Neural cell (in vitro differentiated cells): ENCODE measurements at regions not wholly inside any gene's neighbourhood (a gene's known extent, or its start where the extent isn't known, plus 50 kb on each side); places are given as distances from the start of the nearest gene placed in this dataset.

ENCODE experiments used
- POLR2AphosphoS5 ChIP-seq: IDR thresholded peaks from 2 replicates; pipeline ENCODE4 v1.6.1; 2012
- SMC3 ChIP-seq: fragments of 450-650 bp; conservative IDR thresholded peaks from 2 replicates; pipeline ENCODE4 v1.6.1; 2014; ENCODE audit warnings: antibody characterized with exemption, mild to moderate bottlenecking, moderate library complexity; ENCODE audit not compliant: poor library complexity
- TF ChIP-seq, protein P1 (sequence below): fragments of 450-650 bp; IDR thresholded peaks from 2 replicates; pipeline ENCODE4 v1.5.1; 2014; ENCODE audit warnings: antibody characterized with exemption, mild to moderate bottlenecking, moderate library complexity; ENCODE audit not compliant: poor library complexity, severe bottlenecking

GRCh38 chr10:36720895-36721294 lies 404.5 kb upstream of the ANKRD30A start:
- TF ChIP-seq, protein P1, sequence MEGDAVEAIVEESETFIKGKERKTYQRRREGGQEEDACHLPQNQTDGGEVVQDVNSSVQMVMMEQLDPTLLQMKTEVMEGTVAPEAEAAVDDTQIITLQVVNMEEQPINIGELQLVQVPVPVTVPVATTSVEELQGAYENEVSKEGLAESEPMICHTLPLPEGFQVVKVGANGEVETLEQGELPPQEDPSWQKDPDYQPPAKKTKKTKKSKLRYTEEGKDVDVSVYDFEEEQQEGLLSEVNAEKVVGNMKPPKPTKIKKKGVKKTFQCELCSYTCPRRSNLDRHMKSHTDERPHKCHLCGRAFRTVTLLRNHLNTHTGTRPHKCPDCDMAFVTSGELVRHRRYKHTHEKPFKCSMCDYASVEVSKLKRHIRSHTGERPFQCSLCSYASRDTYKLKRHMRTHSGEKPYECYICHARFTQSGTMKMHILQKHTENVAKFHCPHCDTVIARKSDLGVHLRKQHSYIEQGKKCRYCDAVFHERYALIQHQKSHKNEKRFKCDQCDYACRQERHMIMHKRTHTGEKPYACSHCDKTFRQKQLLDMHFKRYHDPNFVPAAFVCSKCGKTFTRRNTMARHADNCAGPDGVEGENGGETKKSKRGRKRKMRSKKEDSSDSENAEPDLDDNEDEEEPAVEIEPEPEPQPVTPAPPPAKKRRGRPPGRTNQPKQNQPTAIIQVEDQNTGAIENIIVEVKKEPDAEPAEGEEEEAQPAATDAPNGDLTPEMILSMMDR, result no peak
- TF ChIP-seq SMC3 (no peak), POLR2AphosphoS5 (no peak)
